ENCODE measurements at regions not wholly inside any gene's neighbourhood (a gene's known extent, or its start where the extent isn't known, plus 50 kb on each side); places are given as distances from the start of the nearest gene placed in this dataset.

GRCh38 chr6:21522143-21522747 lies 71.3 kb upstream of the SOX4 start (continued):
- no peak for TF ChIP-seq ZBTB33 (IDR thresholded peaks at IDR 0.05; ENCODE audit: extremely low read depth, insufficient replicate concordance, low read length)

GRCh38 chr6:21522797-21523456 lies 70.6 kb upstream of the SOX4 start:
- H4K20me1 ChIP-seq (ENCODE audit: insufficient read depth): no peaks in the 10 kb centered on the region
- H2AFZ ChIP-seq (ENCODE audit: low read depth, low read length, poor library complexity, severe bottlenecking): no peak overlapping the region
- ChIA-PET POLR2A (interaction anchor here (0.5 to 0.6 kb wide), 2 partner anchors 12 to 66 kb away, joined by 3 to 4 read pairs; no protein-coding TSS in a partner anchor), CTCF (no interaction called here), RAD21 (ENCODE audit: low non-redundant PET in 1 of 2, low total read pairs in 2 of 2, uncharacterized antibody in 2 of 2, unreplicated experiment in 2 of 2) (no interaction called here)
- H3K27ac ChIP-seq (ENCODE audit: low read depth, low read length): no peak overlapping the region
- no peaks in the 10 kb centered on the region for H3K9me3 ChIP-seq (ENCODE audit: control insufficient read depth in 1 of 2, insufficient read depth in 1 of 2, low read depth in 1 of 2, low read length in 2 of 2)
- no peaks in the 10 kb centered on the region for H3K79me2 ChIP-seq (ENCODE audit: insufficient read depth, low read length)
- H3K4me2 ChIP-seq (ENCODE audit: low read length): no peak overlapping the region
- H3K9ac ChIP-seq (ENCODE audit: low read length): no peak overlapping the region
- H3K4me3 ChIP-seq (replicated peaks in 1 of 2; ENCODE audit: low read depth in 1 of 2, low read length in 2 of 2): no peak overlapping the region
- no peaks in the 10 kb centered on the region for H3K4me1 ChIP-seq (ENCODE audit: control insufficient read depth in 1 of 2, insufficient read depth in 2 of 2, low read length in 2 of 2)
- intact Hi-C loops (cut with micrococcal nuclease): no loop called here
- BruUV-seq (replicated peaks): no TSS peak
- TF ChIP-seq FOSL1 (IDR thresholded peaks at IDR 0.05; ENCODE audit: low read depth) (no peak), RAD21 (IDR thresholded peaks at IDR 0.05; ENCODE audit: low read depth) (peak; percentile 24; the same call in 1 of the 2 replicates), ATF3 (IDR thresholded peaks at IDR 0.05) (no peak), ZBTB33 (IDR thresholded peaks at IDR 0.05; ENCODE audit: extremely low read depth, insufficient replicate concordance, low read length) (no peak), CTCF (IDR thresholded peaks at IDR 0.05 in 2 of 3, conservative IDR thresholded peaks at IDR 0.05 in 1 of 3; ENCODE audit: borderline replicate concordance in 1 of 3, insufficient read depth in 1 of 3, low read depth in 2 of 3, low read length in 2 of 3) (peak in 2 of 3 experiments; percentile 51 to 52; a peak in 4 of 6 replicates)
- H3K36me3 ChIP-seq (ENCODE audit: control insufficient read depth in 1 of 2, insufficient read depth in 2 of 2, low read length in 2 of 2): no peaks in the 10 kb centered on the region
- DNase-seq (ENCODE audit: low read depth, low spot score): no peak
- H3K9me2 ChIP-seq (ENCODE audit: insufficient read depth): no peaks in the 10 kb centered on the region
- H3K27me3 ChIP-seq (ENCODE audit: insufficient read depth, low read length): no peaks in the 10 kb centered on the region
- peak; percentile 90 for ATAC-seq

Data from HCT116 (cell line).